HepG2 (cell line): ENCODE measurements at regions not wholly inside any gene's neighbourhood (a gene's known extent, or its start where the extent isn't known, plus 50 kb on each side); places are given as distances from the start of the nearest gene placed in this dataset.

ENCODE experiments used
- ATAC-seq: fragments of 200-7000 bp; cut with Tn5 transposase; 3 replicates; pipeline ENCODE4 v1.9.1; 2020; ENCODE audit warnings: mild to moderate bottlenecking, moderate library complexity
- BruUV-seq: library from RNA; stranded (reverse); fragments of 400-500 nt; replicated peaks from 2 replicates; lab custom pipeline; 2021; lab: Mats Ljungman, UMichigan
- CTCF ChIA-PET: fragments of 300-600 bp; formaldehyde crosslinking; extraction: SDS; loops from one replicate; lab custom pipeline; 2021; ENCODE audit warnings: low total read pairs, inconsistent platforms, low intra/inter-chr PET ratio; lab: Yijun Ruan, JAX
- POLR2A ChIA-PET: fragments of 350-600 bp; sonication (Branson Sonifier 250); formaldehyde crosslinking; loops from one replicate; lab custom pipeline; 2020; ENCODE audit warnings: antibody characterized with exemption, inconsistent platforms; lab: Yijun Ruan, JAX
- DNase-seq: peaks from one replicate; pipeline ENCODE4 v3.0.0-alpha.2; 2015; ENCODE audit warnings: low spot score
- FAIRE-seq: peaks from 3 replicates; lab custom pipeline; 2011; peaks lifted over from hg19 to GRCh38; lab: Jason Lieb, UNC
- H2AFZ ChIP-seq: one replicate; pipeline ENCODE4 v1.6.1; 2011; ENCODE audit warnings: low read length, inconsistent platforms
- H3K27ac ChIP-seq: fragments of 300-600 bp; 3 replicates; pipeline ENCODE4 v1.8.0; 2011; ENCODE audit warnings: mixed run types, mild to moderate bottlenecking, mixed read lengths, low read length, inconsistent platforms; ENCODE audit not compliant: insufficient read depth; ENCODE audit errors: extremely low read length
- H3K27me3 ChIP-seq, 2 experiments: fragments of 200-600 bp in 1 of 2; 2 replicates in 1 of 2; 3 replicates in 1 of 2; pipeline versions ENCODE4 v1.6.0 to v1.8.0; 2011; ENCODE audit warnings: low read length in 2 of 2, mild to moderate bottlenecking in 2 of 2, moderate library complexity in 2 of 2, inconsistent platforms in 1 of 2; ENCODE audit not compliant: insufficient read depth in 2 of 2, control insufficient read depth in 1 of 2
- H3K36me3 ChIP-seq, 2 experiments: fragments of 200-600 bp in 1 of 2; replicated peaks in 1 of 2; 2 replicates in 1 of 2; 3 replicates in 1 of 2; pipeline versions ENCODE4 v1.5.1 to v1.8.0; 2011; ENCODE audit warnings: low read length in 2 of 2, inconsistent platforms in 1 of 2; ENCODE audit not compliant: insufficient read depth in 2 of 2, control insufficient read depth in 1 of 2
- H3K4me1 ChIP-seq: 2 replicates; pipeline ENCODE4 v1.5.1; 2012; ENCODE audit warnings: low read length, inconsistent platforms; ENCODE audit not compliant: insufficient read depth
- H3K4me2 ChIP-seq: 2 replicates; pipeline ENCODE4 v1.6.0; 2011; ENCODE audit warnings: low read depth, low read length, inconsistent platforms
- H3K4me3 ChIP-seq, 3 experiments: fragments of 200-600 bp in 1 of 3; sonication (generic), shearing (Covaris generic) in 1 of 3; replicated peaks in 1 of 3; 2 replicates each; pipeline ENCODE4 v1.5.1; 2011 to 2016; ENCODE audit warnings: low read length in 3 of 3, inconsistent platforms in 2 of 3, low read depth in 2 of 3, mild to moderate bottlenecking in 2 of 3, control low read depth in 1 of 3, mixed read lengths in 1 of 3; ENCODE audit not compliant: insufficient read depth in 1 of 3
- H3K79me2 ChIP-seq: one replicate; pipeline ENCODE4 v1.6.1; 2011; ENCODE audit warnings: low read length, inconsistent platforms; ENCODE audit not compliant: insufficient read depth
- H3K9ac ChIP-seq: 2 replicates; pipeline ENCODE4 v1.6.0; 2011; ENCODE audit warnings: mild to moderate bottlenecking, low read depth, low read length, inconsistent platforms; ENCODE audit not compliant: insufficient read depth
- H3K9me3 ChIP-seq: 2 replicates; pipeline ENCODE4 v1.5.1; 2012; ENCODE audit warnings: mild to moderate bottlenecking, low read length
- H4K20me1 ChIP-seq: 2 replicates; pipeline ENCODE4 v1.6.0; 2011; ENCODE audit warnings: inconsistent platforms, mild to moderate bottlenecking, low read length, moderate library complexity; ENCODE audit not compliant: insufficient read depth
- AFF4 ChIP-seq: sonication (generic); formaldehyde crosslinking; IDR thresholded peaks from 2 replicates; pipeline ENCODE4 v1.4.0; 2020; ENCODE audit warnings: missing genetic modification reagents
- DBP ChIP-seq: sonication (generic); formaldehyde crosslinking; IDR thresholded peaks from 2 replicates; pipeline ENCODE4 v1.4.0; 2020; ENCODE audit warnings: missing genetic modification reagents; ENCODE audit errors: not compliant biosample characterization
- FLYWCH1 ChIP-seq: sonication (generic); formaldehyde crosslinking; IDR thresholded peaks from 2 replicates; pipeline ENCODE4 v1.8.1; 2023; ENCODE audit warnings: mild to moderate bottlenecking, missing genetic modification reagents
- FOXA3 ChIP-seq: IDR thresholded peaks from 2 replicates; pipeline ENCODE4 v1.6.1; 2016; ENCODE audit warnings: missing genetic modification reagents, missing compliant biosample characterization
- GATAD2A ChIP-seq: IDR thresholded peaks from 2 replicates; pipeline ENCODE4 v1.6.1; 2016
- SATB2 ChIP-seq: sonication (generic); formaldehyde crosslinking; IDR thresholded peaks from 2 replicates; pipeline ENCODE4 v1.5.0; 2020; ENCODE audit warnings: missing genetic modification reagents
- SIX4 ChIP-seq: sonication (generic); formaldehyde crosslinking; IDR thresholded peaks from 2 replicates; pipeline ENCODE4 v1.4.0; 2020; ENCODE audit warnings: missing genetic modification reagents
- ZFY ChIP-seq: sonication (generic); formaldehyde crosslinking; IDR thresholded peaks from 2 replicates; pipeline ENCODE4 v1.4.0; 2020; ENCODE audit warnings: missing genetic modification reagents
- ZNF547 ChIP-seq: sonication (generic); formaldehyde crosslinking; IDR thresholded peaks from 2 replicates; pipeline ENCODE4 v1.5.1; 2020; ENCODE audit warnings: mild to moderate bottlenecking, missing genetic modification reagents
- ZNF782 ChIP-seq: sonication (generic); formaldehyde crosslinking; IDR thresholded peaks from 2 replicates; pipeline ENCODE4 v1.4.0; 2020; ENCODE audit warnings: missing genetic modification reagents, mild to moderate bottlenecking, borderline replicate concordance
- ZNF800 ChIP-seq: sonication (generic); formaldehyde crosslinking; IDR thresholded peaks from 2 replicates; pipeline ENCODE4 v1.4.0; 2020; ENCODE audit warnings: missing genetic modification reagents
- WGBS: methylation state at CpG from one replicate; pipeline ENCODE4 v1.1.6; 2017; ENCODE audit warnings: low lambda C conversion rate; 5-methylcytosine and 5-hydroxymethylcytosine counted together
- in situ Hi-C: cut with HindIII; loops from 2 replicates; pipeline ENCODE4 v1.10.0; 2017; ENCODE audit warnings: low pct_unique_long_range_greater_than_20kb; ENCODE audit not compliant: extremely low pct_ligation_motif_present
- intact Hi-C: fragments of 100-400 bp; cut with micrococcal nuclease; formaldehyde crosslinking; loops from one replicate; pipeline ENCODE4 v1.10.0; 2022; ENCODE audit not compliant: unreplicated experiment
- TF ChIP-seq, protein P1 (sequence below): conservative IDR thresholded peaks from 2 replicates; pipeline ENCODE4 v1.6.1; 2018; ENCODE audit warnings: missing genetic modification reagents
- TF ChIP-seq, protein P2 (sequence below): sonication (generic); formaldehyde crosslinking; IDR thresholded peaks from 2 replicates; pipeline ENCODE4 v1.8.1; 2022; ENCODE audit warnings: low read depth, mild to moderate bottlenecking, missing genetic modification reagents

DNA sequence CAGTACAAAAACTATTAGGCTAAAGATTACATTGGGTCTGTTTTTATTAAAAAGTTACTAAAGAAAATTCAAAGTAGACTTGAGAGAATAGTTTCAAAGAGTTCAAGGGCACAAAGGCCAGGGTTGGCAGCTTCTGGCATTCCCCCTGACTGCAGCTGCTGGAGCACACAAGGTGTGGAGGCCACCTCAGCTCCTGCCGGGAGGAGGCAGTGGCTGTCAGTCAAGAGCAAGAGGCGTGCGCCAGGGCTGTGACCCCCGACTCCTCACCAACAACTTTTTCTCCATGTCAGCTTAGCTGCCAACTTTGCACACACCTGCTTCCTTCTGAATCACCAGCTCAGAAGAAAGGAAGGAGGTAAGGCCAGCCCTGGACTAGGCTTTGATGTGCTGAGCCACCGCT is 144.6 kb upstream of the PLXNA4 start (continued):
- TF ChIP-seq AFF4 (CRISPR knock-in tag): no peak

DNA sequence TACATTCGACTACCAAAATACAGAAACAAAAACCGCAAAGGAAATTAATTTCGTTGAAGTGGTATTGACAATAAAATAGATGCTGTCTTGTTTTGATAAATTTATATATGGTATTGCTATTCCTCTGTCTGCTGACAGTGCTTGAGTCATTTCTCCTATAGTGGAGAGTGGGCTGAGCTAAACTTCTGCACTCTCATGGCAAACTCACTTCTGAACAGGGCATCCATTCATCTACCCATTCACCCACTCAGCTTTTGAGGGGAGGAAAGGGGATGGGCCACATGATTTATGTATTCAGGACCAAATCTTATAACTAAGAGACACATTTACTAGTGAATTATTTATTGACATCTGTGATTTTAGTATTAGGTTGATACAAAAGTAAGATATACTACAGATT is 137.6 kb upstream of the PLXNA4 start:
- Histone ChIP-seq H3K27ac (no peak overlapping the region), H3K4me3 (no peak overlapping the region), H3K27me3 (peaks cover 0 to 11% of the 10 kb centered on the region in 2 experiments; a peak in 1 of 5 replicates), H3K4me1 (no peaks in the 10 kb centered on the region), H4K20me1 (no peaks in the 10 kb centered on the region), H2AFZ (no peak overlapping the region), H3K79me2 (no peaks in the 10 kb centered on the region), H3K36me3 (no peaks in the 10 kb centered on the region), H3K4me2 (no peak overlapping the region), H3K9ac (no peak overlapping the region), H3K9me3 (no peaks in the 10 kb centered on the region)
- DNase-seq (no peak), FAIRE-seq (no peak), ATAC-seq (no peak)
- ChIA-PET CTCF (no interaction called here), POLR2A (no interaction called here)
- intact Hi-C loops (loop anchor here (5.0 to 10.0 kb wide), 2 partner anchors 521 to 628 kb away; no protein-coding TSS in a partner anchor), in situ Hi-C loops (loop anchor here (25.0 kb wide), 2 partner anchors 498 to 723 kb away; no protein-coding TSS in a partner anchor)
- 10% methylated on average over 3 of the region's 3 CpGs for WGBS
- no TSS peak for BruUV-seq
- no peak for TF ChIP-seq ZNF782 (CRISPR knock-in tag)
- TF ChIP-seq ZNF547: no peak
- no peak for TF ChIP-seq DBP (CRISPR knock-in tag)
- TF ChIP-seq FLYWCH1 (CRISPR knock-in tag): no peak
- TF ChIP-seq SIX4 (CRISPR knock-in tag): no peak
- no peak for TF ChIP-seq FOXA3 (CRISPR knock-in tag)
- TF ChIP-seq, protein P1, sequence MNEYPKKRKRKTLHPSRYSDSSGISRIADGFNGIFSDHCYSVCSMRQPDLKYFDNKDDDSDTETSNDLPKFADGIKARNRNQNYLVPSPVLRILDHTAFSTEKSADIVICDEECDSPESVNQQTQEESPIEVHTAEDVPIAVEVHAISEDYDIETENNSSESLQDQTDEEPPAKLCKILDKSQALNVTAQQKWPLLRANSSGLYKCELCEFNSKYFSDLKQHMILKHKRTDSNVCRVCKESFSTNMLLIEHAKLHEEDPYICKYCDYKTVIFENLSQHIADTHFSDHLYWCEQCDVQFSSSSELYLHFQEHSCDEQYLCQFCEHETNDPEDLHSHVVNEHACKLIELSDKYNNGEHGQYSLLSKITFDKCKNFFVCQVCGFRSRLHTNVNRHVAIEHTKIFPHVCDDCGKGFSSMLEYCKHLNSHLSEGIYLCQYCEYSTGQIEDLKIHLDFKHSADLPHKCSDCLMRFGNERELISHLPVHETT: no peak
- TF ChIP-seq ZNF800 (CRISPR knock-in tag): no peak
- TF ChIP-seq, protein P2, sequence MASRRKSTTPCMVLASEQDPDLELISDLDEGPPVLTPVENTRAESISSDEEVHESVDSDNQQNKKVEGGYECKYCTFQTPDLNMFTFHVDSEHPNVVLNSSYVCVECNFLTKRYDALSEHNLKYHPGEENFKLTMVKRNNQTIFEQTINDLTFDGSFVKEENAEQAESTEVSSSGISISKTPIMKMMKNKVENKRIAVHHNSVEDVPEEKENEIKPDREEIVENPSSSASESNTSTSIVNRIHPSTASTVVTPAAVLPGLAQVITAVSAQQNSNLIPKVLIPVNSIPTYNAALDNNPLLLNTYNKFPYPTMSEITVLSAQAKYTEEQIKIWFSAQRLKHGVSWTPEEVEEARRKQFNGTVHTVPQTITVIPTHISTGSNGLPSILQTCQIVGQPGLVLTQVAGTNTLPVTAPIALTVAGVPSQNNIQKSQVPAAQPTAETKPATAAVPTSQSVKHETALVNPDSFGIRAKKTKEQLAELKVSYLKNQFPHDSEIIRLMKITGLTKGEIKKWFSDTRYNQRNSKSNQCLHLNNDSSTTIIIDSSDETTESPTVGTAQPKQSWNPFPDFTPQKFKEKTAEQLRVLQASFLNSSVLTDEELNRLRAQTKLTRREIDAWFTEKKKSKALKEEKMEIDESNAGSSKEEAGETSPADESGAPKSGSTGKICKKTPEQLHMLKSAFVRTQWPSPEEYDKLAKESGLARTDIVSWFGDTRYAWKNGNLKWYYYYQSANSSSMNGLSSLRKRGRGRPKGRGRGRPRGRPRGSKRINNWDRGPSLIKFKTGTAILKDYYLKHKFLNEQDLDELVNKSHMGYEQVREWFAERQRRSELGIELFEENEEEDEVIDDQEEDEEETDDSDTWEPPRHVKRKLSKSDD: no peak
- no peak for TF ChIP-seq GATAD2A (CRISPR knock-in tag)
- no peak for TF ChIP-seq ZFY (CRISPR knock-in tag)
- TF ChIP-seq SATB2: no peak
